Hepatocyte (in vitro differentiated cells): ENCODE measurements at regions not wholly inside any gene's neighbourhood (a gene's known extent, or its start where the extent isn't known, plus 50 kb on each side); places are given as distances from the start of the nearest gene placed in this dataset.
"Not testable (repeated sequence)": the region's sequence is repeated elsewhere in the genome, so short reads cannot be mapped to it uniquely, and the experiment has no call there.

Source experiments
- DNase-seq: peaks from one replicate; pipeline ENCODE4 v3.0.0-alpha.2; 2016; ENCODE audit warnings: low spot score
- H2AFZ ChIP-seq: fragments of 200-600 bp; sonication (generic); 2 replicates; pipeline ENCODE4 v1.6.0; 2016; ENCODE audit warnings: antibody characterized with exemption, mild to moderate bottlenecking
- H3K27ac ChIP-seq: fragments of 200-600 bp; sonication (generic); 2 replicates; pipeline ENCODE4 v1.5.1; 2016; ENCODE audit warnings: mild to moderate bottlenecking
- H3K27me3 ChIP-seq: fragments of 200-600 bp; sonication (generic); 2 replicates; pipeline ENCODE4 v1.6.1; 2016
- H3K36me3 ChIP-seq: fragments of 200-600 bp; sonication (generic); replicated peaks from 2 replicates; pipeline ENCODE4 v1.5.1; 2016; ENCODE audit warnings: low read depth; ENCODE audit not compliant: insufficient read depth
- H3K4me1 ChIP-seq: fragments of 200-600 bp; sonication (generic); 2 replicates; pipeline ENCODE4 v1.5.1; 2016; ENCODE audit warnings: mild to moderate bottlenecking, moderate library complexity; ENCODE audit not compliant: insufficient read depth
- H3K4me2 ChIP-seq: fragments of 200-600 bp; sonication (generic); 2 replicates; pipeline ENCODE4 v1.6.0; 2016
- H3K4me3 ChIP-seq: fragments of 200-600 bp; sonication (generic); 2 replicates; pipeline ENCODE4 v1.5.1; 2016; ENCODE audit warnings: mild to moderate bottlenecking
- H3K79me2 ChIP-seq: fragments of 200-600 bp; sonication (generic); 2 replicates; pipeline ENCODE4 v1.6.0; 2017; ENCODE audit warnings: mild to moderate bottlenecking
- H3K9me2 ChIP-seq: fragments of 200-600 bp; sonication (generic); replicated peaks from 2 replicates; pipeline ENCODE4 v1.6.0; 2017; ENCODE audit warnings: mild to moderate bottlenecking; ENCODE audit not compliant: insufficient read depth
- H3K9me3 ChIP-seq: fragments of 200-600 bp; sonication (generic); 2 replicates; pipeline ENCODE4 v1.5.1; 2016; ENCODE audit warnings: low read depth, mild to moderate bottlenecking
- H4K20me1 ChIP-seq: fragments of 200-600 bp; sonication (generic); 2 replicates; pipeline ENCODE4 v1.6.0; 2016; ENCODE audit warnings: mild to moderate bottlenecking; ENCODE audit not compliant: insufficient read depth, poor library complexity, severe bottlenecking
- CTCF ChIP-seq: fragments of 200-600 bp; sonication (generic); IDR thresholded peaks from 2 replicates; pipeline ENCODE4 v1.5.1; 2016; ENCODE audit warnings: antibody characterized with exemption, mild to moderate bottlenecking; ENCODE audit not compliant: poor library complexity
- EZH2 ChIP-seq: fragments of 200-600 bp; sonication (generic); IDR thresholded peaks from 2 replicates; pipeline ENCODE4 v1.6.1; 2016; ENCODE audit warnings: antibody characterized with exemption, mild to moderate bottlenecking, borderline replicate concordance
- EZH2phosphoT487 ChIP-seq: fragments of 200-600 bp; sonication (generic); IDR thresholded peaks from one replicate; pipeline ENCODE4 v1.6.1; 2018; ENCODE audit warnings: antibody characterized with exemption, mild to moderate bottlenecking, low read depth, moderate library complexity; ENCODE audit not compliant: unreplicated experiment, severe bottlenecking
- WGBS: methylation state at CpG from one replicate; pipeline ENCODE4 v1.1.6; 2016; ENCODE audit warnings: low lambda C conversion rate; ENCODE audit errors: missing lambda C conversion rate; 5-methylcytosine and 5-hydroxymethylcytosine counted together

GRCh38 chrX:40368611-40369061, 212.1 kb upstream of the ATP6AP2 start:
- Histone ChIP-seq H3K27ac (no peak overlapping the region), H3K79me2 (no peaks in the 10 kb centered on the region), H3K9me2 (no peaks in the 10 kb centered on the region), H3K27me3 (no peaks in the 10 kb centered on the region), H3K4me1 (no peaks in the 10 kb centered on the region), H3K4me2 (no peak overlapping the region), H3K36me3 (no peaks in the 10 kb centered on the region), H2AFZ (no peak overlapping the region), H3K9me3 (no peaks in the 10 kb centered on the region), H3K4me3 (no peak overlapping the region), H4K20me1 (no peaks in the 10 kb centered on the region)
- no peak for DNase-seq
- TF ChIP-seq EZH2: no peak
- TF ChIP-seq CTCF: no peak
- TF ChIP-seq EZH2phosphoT487: no peak
- 69% methylated on average over 6 of the region's 6 CpGs for whole genome bisulfite sequencing

- no peak overlapping the region for H2AFZ ChIP-seq
- no peaks in the 10 kb centered on the region for H3K9me2 ChIP-seq
- no peaks in the 10 kb centered on the region for H3K27me3 ChIP-seq
- no peaks in the 10 kb centered on the region for H3K4me1 ChIP-seq
- no peak overlapping the region for H3K4me2 ChIP-seq
- H3K4me3 ChIP-seq: no peak overlapping the region
- no peaks in the 10 kb centered on the region for H3K79me2 ChIP-seq
- 77% methylated on average over 3 of the region's 3 CpGs for WGBS
- no peaks in the 10 kb centered on the region for H4K20me1 ChIP-seq
- no peak for DNase-seq
- no peaks in the 10 kb centered on the region for H3K36me3 ChIP-seq
- no peak for TF ChIP-seq CTCF
- no peak for TF ChIP-seq EZH2phosphoT487
- TF ChIP-seq EZH2: no peak
- H3K9me3 ChIP-seq: no peaks in the 10 kb centered on the region
- no peak overlapping the region for H3K27ac ChIP-seq
Observed at GRCh38 chrX:40366661-40367060, 214.1 kb upstream of the ATP6AP2 start.

- DNase-seq, H3K79me2 ChIP-seq, H2AFZ ChIP-seq, H3K9me2 ChIP-seq, H3K9me3 ChIP-seq, H3K4me1 ChIP-seq, H3K4me3 ChIP-seq, H3K27me3 ChIP-seq, H3K27ac ChIP-seq, H4K20me1 ChIP-seq, H3K4me2 ChIP-seq, H3K36me3 ChIP-seq: not testable (repeated sequence)
- WGBS: 94% methylated on average over 14 of the region's 14 CpGs
Observed at GRCh38 chrX:40362291-40362690, 218.5 kb upstream of the ATP6AP2 start.

GRCh38 chrX:40360557-40360956, 220.2 kb upstream of the ATP6AP2 start:
- H3K4me1 ChIP-seq: no peaks in the 10 kb centered on the region
- H3K36me3 ChIP-seq: no peaks in the 10 kb centered on the region
- no peak for DNase-seq
- H3K4me3 ChIP-seq: no peak overlapping the region
- no peak overlapping the region for H3K27ac ChIP-seq
- H3K9me2 ChIP-seq: no peaks in the 10 kb centered on the region
- no peaks in the 10 kb centered on the region for H3K27me3 ChIP-seq
- H3K4me2 ChIP-seq: no peak overlapping the region
- no peaks in the 10 kb centered on the region for H4K20me1 ChIP-seq
- H3K79me2 ChIP-seq: no peaks in the 10 kb centered on the region
- TF ChIP-seq CTCF: no peak
- no peak for TF ChIP-seq EZH2
- TF ChIP-seq EZH2phosphoT487: no peak
- no peaks in the 10 kb centered on the region for H3K9me3 ChIP-seq
- no peak overlapping the region for H2AFZ ChIP-seq
- WGBS: 90% methylated on average over 24 of the region's 24 CpGs
